Panc1 (cell line): ENCODE measurements at regions not wholly inside any gene's neighbourhood (a gene's known extent, or its start where the extent isn't known, plus 50 kb on each side); places are given as distances from the start of the nearest gene placed in this dataset.
"Not testable (repeated sequence)": the region's sequence is repeated elsewhere in the genome, so short reads cannot be mapped to it uniquely, and the experiment has no call there.

Experiments used
- ATAC-seq: fragments of 200-7000 bp; cut with Tn5 transposase; 2 replicates; pipeline ENCODE4 v1.9.1; 2020; ENCODE audit warnings: mild to moderate bottlenecking, moderate library complexity
- BruUV-seq: library from RNA; stranded (reverse); fragments of 400-500 nt; replicated peaks from 2 replicates; lab custom pipeline; 2021; lab: Mats Ljungman, UMichigan
- CTCF ChIA-PET: fragments of 300-600 bp; sonication (Branson Sonifier 250); formaldehyde crosslinking; loops from one replicate; lab custom pipeline; 2022; ENCODE audit warnings: antibody characterized with exemption; lab: Charles Lee
- POLR2A ChIA-PET: fragments of 300-600 bp; sonication (Branson Sonifier 250); formaldehyde crosslinking; loops from one replicate; lab custom pipeline; 2022; ENCODE audit warnings: antibody characterized with exemption; lab: Charles Lee
- DNase-seq: peaks from one replicate; pipeline ENCODE4 v3.0.0-alpha.2; 2010; ENCODE audit warnings: low read depth, low spot score
- H3K27ac ChIP-seq: 2 replicates; pipeline ENCODE4 v1.5.1; 2011; ENCODE audit warnings: mild to moderate bottlenecking, low read length, inconsistent platforms
- H3K27me3 ChIP-seq: fragments of 200-500 bp; sonication (Bioruptor generic); 2 replicates; pipeline ENCODE4 v1.6.0; 2014; ENCODE audit warnings: low read length, inconsistent platforms; ENCODE audit not compliant: control insufficient read depth, insufficient read depth
- H3K36me3 ChIP-seq: fragments of 200-500 bp; sonication (Bioruptor generic); 2 replicates; pipeline ENCODE4 v1.5.1; 2014; ENCODE audit warnings: inconsistent platforms, mild to moderate bottlenecking, low read length, moderate library complexity; ENCODE audit not compliant: control insufficient read depth, insufficient read depth
- H3K4me1 ChIP-seq: 2 replicates; pipeline ENCODE4 v1.5.1; 2011; ENCODE audit warnings: inconsistent platforms, mild to moderate bottlenecking, low read length, moderate library complexity; ENCODE audit not compliant: control insufficient read depth, insufficient read depth
- H3K4me3 ChIP-seq, 2 experiments: 2 replicates each; pipeline ENCODE4 v1.5.1; 2011 to 2012; ENCODE audit warnings: low read depth in 2 of 2, low read length in 2 of 2, mild to moderate bottlenecking in 2 of 2, inconsistent platforms in 1 of 2, moderate library complexity in 1 of 2
- H3K9me3 ChIP-seq: fragments of 200-500 bp; sonication (Bioruptor generic); 2 replicates; pipeline ENCODE4 v1.5.1; 2014; ENCODE audit warnings: low read depth, mild to moderate bottlenecking, inconsistent platforms, low read length, moderate library complexity; ENCODE audit not compliant: control insufficient read depth, insufficient read depth
- POLR2AphosphoS5 ChIP-seq: IDR thresholded peaks from 2 replicates; pipeline ENCODE4 v1.6.1; 2012; ENCODE audit warnings: mild to moderate bottlenecking, low read depth, low read length, moderate library complexity
- REST ChIP-seq, 2 experiments: IDR thresholded peaks; 2 replicates each; pipeline ENCODE4 v1.6.1; 2011 to 2012; ENCODE audit warnings: low read depth in 2 of 2, control low read depth in 1 of 2, low read length in 1 of 2, mild to moderate bottlenecking in 1 of 2, moderate library complexity in 1 of 2; ENCODE audit not compliant: insufficient read depth in 1 of 2
- SIN3A ChIP-seq: IDR thresholded peaks from 2 replicates; pipeline ENCODE4 v1.6.1; 2012; ENCODE audit warnings: low read depth, mild to moderate bottlenecking, low read length, moderate library complexity, borderline replicate concordance; ENCODE audit not compliant: insufficient read depth
- TCF7L2 ChIP-seq: IDR thresholded peaks from 2 replicates; pipeline ENCODE4 v1.6.1; 2011; ENCODE audit warnings: mild to moderate bottlenecking, low read depth, low read length, inconsistent platforms
- in situ Hi-C: cut with HindIII; loops from 2 replicates; pipeline ENCODE4 v1.10.0; 2016; ENCODE audit warnings: low sequenced_read_pairs, low pct_unique_long_range_greater_than_20kb
- intact Hi-C: fragments of 100-400 bp; cut with micrococcal nuclease; formaldehyde crosslinking; loops from one replicate; pipeline ENCODE4 v1.10.0; 2022; ENCODE audit not compliant: unreplicated experiment

- DNase-seq: no peak
- H3K36me3 ChIP-seq: no peaks in the 10 kb centered on the region
- no peaks in the 10 kb centered on the region for H3K4me1 ChIP-seq
- ChIA-PET CTCF (no interaction called here), POLR2A (no interaction called here)
- no peak overlapping the region for H3K27ac ChIP-seq
- no TSS peak for BruUV-seq
- H3K27me3 ChIP-seq: no peaks in the 10 kb centered on the region
- no peak for ATAC-seq
- no peaks in the 10 kb centered on the region for H3K9me3 ChIP-seq
- intact Hi-C loops: no loop called here
- in situ Hi-C loops: no loop called here
- H3K4me3 ChIP-seq: no peak overlapping the region
- TF ChIP-seq REST (IDR thresholded peaks at IDR 0.05; ENCODE audit: insufficient read depth in 1 of 2, low read depth in 2 of 2, low read length in 1 of 2): no peak
- TF ChIP-seq POLR2AphosphoS5: no peak
- TF ChIP-seq TCF7L2: no peak
- TF ChIP-seq SIN3A: no peak
Measured at GRCh38 chr4:11069083-11069482, 359.6 kb downstream of the HS3ST1 start.

- H3K27me3 ChIP-seq, H3K9me3 ChIP-seq, CTCF ChIA-PET, POLR2A ChIA-PET, in situ Hi-C loops, H3K36me3 ChIP-seq, H3K4me3 ChIP-seq, intact Hi-C loops, H3K27ac ChIP-seq, ATAC-seq, BruUV-seq, H3K4me1 ChIP-seq, DNase-seq: not testable (repeated sequence)
Measured at GRCh38 chr4:11066584-11066983, 362.1 kb downstream of the HS3ST1 start.

GRCh38 chr4:11060637-11061036, 368.1 kb downstream of the HS3ST1 start:
- BruUV-seq, CTCF ChIA-PET: not testable (repeated sequence)

GRCh38 chr4:11054937-11055336, 370.4 kb upstream of the CLNK start:
- H3K9me3 ChIP-seq, H3K36me3 ChIP-seq, POLR2A ChIA-PET, H3K4me3 ChIP-seq, ATAC-seq, DNase-seq, H3K27me3 ChIP-seq, H3K4me1 ChIP-seq, H3K27ac ChIP-seq, intact Hi-C loops, in situ Hi-C loops, CTCF ChIA-PET, BruUV-seq: not testable (repeated sequence)

More at GRCh38 chr4:11060637-11061036, 368.1 kb downstream of the HS3ST1 start:
- H3K4me1 ChIP-seq, DNase-seq, H3K36me3 ChIP-seq, POLR2A ChIA-PET, in situ Hi-C loops, intact Hi-C loops, H3K27ac ChIP-seq, H3K9me3 ChIP-seq, ATAC-seq, H3K27me3 ChIP-seq, H3K4me3 ChIP-seq: not testable (repeated sequence)
